KMS-11 (cell line): ENCODE measurements at regions not wholly inside any gene's neighbourhood (a gene's known extent, or its start where the extent isn't known, plus 50 kb on each side); places are given as distances from the start of the nearest gene placed in this dataset.
"Not testable (repeated sequence)": the region's sequence is repeated elsewhere in the genome, so short reads cannot be mapped to it uniquely, and the experiment has no call there.

Source experiments
- H2AFZ ChIP-seq: fragments of 200-600 bp; sonication (generic); 2 replicates; pipeline ENCODE4 v1.6.1; 2016; ENCODE audit warnings: antibody characterized with exemption, mixed run types, low read depth
- H3K27ac ChIP-seq: fragments of 200-600 bp; sonication (generic); 2 replicates; pipeline ENCODE4 v1.6.1; 2016; ENCODE audit warnings: mild to moderate bottlenecking, mixed run types
- H3K27me3 ChIP-seq: fragments of 200-600 bp; sonication (generic); 2 replicates; pipeline ENCODE4 v1.6.1; 2017; ENCODE audit warnings: mild to moderate bottlenecking, low read depth, mixed run types, moderate library complexity; ENCODE audit not compliant: insufficient read depth
- H3K36me3 ChIP-seq: fragments of 200-600 bp; sonication (generic); 2 replicates; pipeline ENCODE4 v1.6.1; 2017; ENCODE audit warnings: mild to moderate bottlenecking, mixed run types; ENCODE audit not compliant: insufficient read depth
- H3K4me1 ChIP-seq: fragments of 200-600 bp; sonication (generic); 2 replicates; pipeline ENCODE4 v1.6.1; 2016; ENCODE audit warnings: mild to moderate bottlenecking, low read depth, mixed run types; ENCODE audit not compliant: poor library complexity, severe bottlenecking
- H3K4me2 ChIP-seq: fragments of 200-600 bp; sonication (generic); 2 replicates; pipeline ENCODE4 v1.7.0; 2016; ENCODE audit warnings: mild to moderate bottlenecking, mixed run types
- H3K4me3 ChIP-seq: fragments of 200-600 bp; sonication (generic); IDR thresholded peaks from 2 replicates; pipeline ENCODE4 v1.6.1; 2017; ENCODE audit warnings: low read depth, low read length, mixed read lengths; ENCODE audit not compliant: insufficient read depth
- H3K79me2 ChIP-seq: fragments of 200-600 bp; sonication (generic); 2 replicates; pipeline ENCODE4 v1.6.1; 2016; ENCODE audit warnings: low read depth, mixed run types; ENCODE audit not compliant: insufficient read depth
- H3K9ac ChIP-seq: fragments of 200-600 bp; sonication (generic); 2 replicates; pipeline ENCODE4 v1.6.1; 2016; ENCODE audit warnings: mild to moderate bottlenecking, mixed run types
- H4K20me1 ChIP-seq: fragments of 200-600 bp; sonication (generic); 2 replicates; pipeline ENCODE4 v1.6.1; 2016; ENCODE audit warnings: mild to moderate bottlenecking, mixed run types; ENCODE audit not compliant: insufficient read depth
- TF ChIP-seq, protein P1 (sequence below): fragments of 200-600 bp; sonication (generic); conservative IDR thresholded peaks from 2 replicates; pipeline ENCODE4 v1.6.1; 2017; ENCODE audit warnings: low read depth, mild to moderate bottlenecking, antibody characterized with exemption, low read length, moderate library complexity, mixed read lengths

- Histone ChIP-seq H3K4me2 (no peak overlapping the region), H2AFZ (no peak overlapping the region), H3K79me2 (no peaks in the 10 kb centered on the region), H3K9ac (no peak overlapping the region), H4K20me1 (no peaks in the 10 kb centered on the region), H3K36me3 (no peaks in the 10 kb centered on the region), H3K27ac (no peak overlapping the region), H3K4me3 (no peak overlapping the region), H3K4me1 (no peaks in the 10 kb centered on the region), H3K27me3 (no peaks in the 10 kb centered on the region)
- TF ChIP-seq, protein P1, sequence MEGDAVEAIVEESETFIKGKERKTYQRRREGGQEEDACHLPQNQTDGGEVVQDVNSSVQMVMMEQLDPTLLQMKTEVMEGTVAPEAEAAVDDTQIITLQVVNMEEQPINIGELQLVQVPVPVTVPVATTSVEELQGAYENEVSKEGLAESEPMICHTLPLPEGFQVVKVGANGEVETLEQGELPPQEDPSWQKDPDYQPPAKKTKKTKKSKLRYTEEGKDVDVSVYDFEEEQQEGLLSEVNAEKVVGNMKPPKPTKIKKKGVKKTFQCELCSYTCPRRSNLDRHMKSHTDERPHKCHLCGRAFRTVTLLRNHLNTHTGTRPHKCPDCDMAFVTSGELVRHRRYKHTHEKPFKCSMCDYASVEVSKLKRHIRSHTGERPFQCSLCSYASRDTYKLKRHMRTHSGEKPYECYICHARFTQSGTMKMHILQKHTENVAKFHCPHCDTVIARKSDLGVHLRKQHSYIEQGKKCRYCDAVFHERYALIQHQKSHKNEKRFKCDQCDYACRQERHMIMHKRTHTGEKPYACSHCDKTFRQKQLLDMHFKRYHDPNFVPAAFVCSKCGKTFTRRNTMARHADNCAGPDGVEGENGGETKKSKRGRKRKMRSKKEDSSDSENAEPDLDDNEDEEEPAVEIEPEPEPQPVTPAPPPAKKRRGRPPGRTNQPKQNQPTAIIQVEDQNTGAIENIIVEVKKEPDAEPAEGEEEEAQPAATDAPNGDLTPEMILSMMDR: no peak
Observed at GRCh38 chr12:124218243-124218560, 76.7 kb upstream of the RFLNA start.

DNA sequence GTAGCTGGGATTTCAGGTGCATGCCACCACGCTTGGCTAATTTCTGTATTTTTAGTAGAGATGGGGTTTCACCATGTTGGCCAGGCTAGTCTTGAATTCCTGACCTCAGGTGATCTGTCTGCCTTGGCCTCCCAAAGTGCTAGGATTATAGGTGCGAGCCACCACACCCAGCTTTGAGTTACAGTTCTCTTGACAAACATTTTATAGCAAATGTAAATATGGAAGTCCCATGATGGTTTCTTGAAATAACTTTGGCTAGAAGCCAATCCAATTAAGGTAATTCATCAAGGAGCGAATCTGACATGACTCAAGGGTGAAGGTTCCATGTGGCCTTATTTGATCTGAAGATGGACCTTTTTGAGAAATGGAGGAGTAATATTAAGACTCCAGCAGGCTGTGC lies 76.2 kb upstream of the RFLNA start:
- not testable (repeated sequence) for H3K4me1 ChIP-seq, H3K4me2 ChIP-seq, H3K9ac ChIP-seq

GRCh38 chr12:124222368-124223245 lies 72.3 kb upstream of the RFLNA start:
- Histone ChIP-seq H3K9ac (no peak overlapping the region), H3K4me3 (no peak overlapping the region), H3K4me2 (no peak overlapping the region), H2AFZ (no peak overlapping the region), H4K20me1 (no peaks in the 10 kb centered on the region), H3K79me2 (no peaks in the 10 kb centered on the region), H3K36me3 (no peaks in the 10 kb centered on the region), H3K27ac (no peak overlapping the region), H3K4me1 (no peaks in the 10 kb centered on the region), H3K27me3 (no peaks in the 10 kb centered on the region)
- TF ChIP-seq, protein P1: no peak

More for the DNA sequence above, 76.2 kb upstream of the RFLNA start:
- H3K27me3 ChIP-seq, H3K4me3 ChIP-seq, H3K79me2 ChIP-seq, H4K20me1 ChIP-seq, H3K36me3 ChIP-seq, H2AFZ ChIP-seq, H3K27ac ChIP-seq: not testable (repeated sequence)

DNA sequence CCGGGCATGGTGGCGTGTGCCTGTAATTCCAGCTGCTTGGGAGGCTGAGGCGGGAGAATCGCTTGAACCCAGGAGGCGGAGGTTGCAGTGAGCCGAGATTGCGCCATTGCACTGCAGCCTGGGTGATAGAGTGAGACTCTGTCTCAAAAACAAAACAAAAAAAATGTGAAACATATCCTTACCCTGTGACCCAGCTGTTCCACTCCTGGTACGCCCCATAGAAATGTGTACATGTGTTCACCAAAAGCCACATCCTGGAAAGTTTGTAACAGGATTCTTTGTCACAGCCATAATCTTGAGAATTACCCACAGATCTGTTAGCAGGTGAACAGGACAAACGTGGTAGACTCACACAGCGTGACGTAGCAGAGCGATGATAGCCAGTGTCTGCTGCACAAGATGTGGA lies 71.2 kb upstream of the RFLNA start:
- H3K36me3 ChIP-seq, H3K4me1 ChIP-seq, H3K4me2 ChIP-seq, H2AFZ ChIP-seq, H3K27me3 ChIP-seq, H3K79me2 ChIP-seq, H3K27ac ChIP-seq, H4K20me1 ChIP-seq, H3K4me3 ChIP-seq, H3K9ac ChIP-seq: not testable (repeated sequence)

DNA sequence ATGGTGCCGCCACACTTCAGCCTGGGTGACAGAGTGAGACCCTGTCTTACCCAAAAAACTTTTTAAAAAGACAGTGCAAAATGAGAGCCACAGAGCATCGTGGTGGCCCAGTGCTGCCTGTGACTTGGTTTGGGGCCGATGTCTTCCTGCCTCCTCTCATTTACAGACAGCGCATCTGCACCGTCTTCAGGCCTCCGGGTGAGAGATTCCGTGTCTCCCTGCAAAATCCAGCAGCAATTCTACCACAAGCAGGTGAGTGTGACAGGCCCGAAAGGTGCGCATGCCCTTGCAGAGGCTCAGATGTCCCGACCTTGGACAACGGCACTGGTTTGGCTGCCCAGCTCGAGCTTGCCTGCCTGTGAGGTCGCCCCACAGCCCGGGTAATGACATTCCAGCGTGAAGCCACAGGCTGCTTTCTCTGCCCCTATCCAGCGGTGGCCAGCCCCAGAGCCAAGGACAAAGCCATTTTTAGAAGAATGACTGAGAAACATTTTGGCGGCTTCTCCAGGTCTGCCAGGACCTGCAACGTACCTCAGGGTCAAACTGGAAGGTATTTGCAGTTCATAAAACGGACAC lies 70.3 kb upstream of the RFLNA start:
- TF ChIP-seq, protein P1: no peak
- no peaks in the 10 kb centered on the region for H3K27me3 ChIP-seq
- H3K4me3 ChIP-seq: no peak overlapping the region
- H3K79me2 ChIP-seq: no peaks in the 10 kb centered on the region
- no peak overlapping the region for H3K27ac ChIP-seq
- no peaks in the 10 kb centered on the region for H3K4me1 ChIP-seq
- H4K20me1 ChIP-seq: no peaks in the 10 kb centered on the region
- no peak overlapping the region for H3K4me2 ChIP-seq
- no peak overlapping the region for H2AFZ ChIP-seq
- H3K36me3 ChIP-seq: no peaks in the 10 kb centered on the region
- H3K9ac ChIP-seq: no peak overlapping the region
